SK-N-SH (cell line): ENCODE measurements at regions not wholly inside any gene's neighbourhood (a gene's known extent, or its start where the extent isn't known, plus 50 kb on each side); places are given as distances from the start of the nearest gene placed in this dataset.

Experiments
- CTCF ChIA-PET: fragments of 300-600, 350-600 bp; formaldehyde crosslinking; extraction: SDS; loops from one replicate; lab custom pipeline; 2021; lab: Yijun Ruan, JAX
- POLR2A ChIA-PET: fragments of 350-600 bp; sonication (Branson Sonifier 250); formaldehyde crosslinking; extraction: SDS; loops from one replicate; lab custom pipeline; 2020; ENCODE audit warnings: antibody characterized with exemption, inconsistent platforms; lab: Yijun Ruan, JAX
- DNase-seq: peaks from one replicate; pipeline ENCODE4 v3.0.0; 2012
- H2AFZ ChIP-seq: fragments of 200-600 bp; sonication (generic); 2 replicates; pipeline ENCODE4 v1.8.1; 2016; ENCODE audit warnings: antibody characterized with exemption, mild to moderate bottlenecking, low read depth
- H3F3A ChIP-seq: fragments of 200-600 bp; sonication (generic); replicated peaks from 2 replicates; pipeline ENCODE3; 2016; ENCODE audit warnings: antibody characterized with exemption, mild to moderate bottlenecking; ENCODE audit not compliant: insufficient read depth
- H3K27ac ChIP-seq, 2 experiments: fragments of 200-500 bp in 1 of 2; fragments of 200-600 bp in 1 of 2; sonication (Bioruptor generic) in 1 of 2; sonication (generic), shearing (Covaris generic) in 1 of 2; 2 replicates each; pipeline versions ENCODE4 v1.5.1 to v1.6.1; 2014 to 2016; ENCODE audit warnings: low read depth in 2 of 2, inconsistent platforms in 1 of 2, low read length in 1 of 2, mild to moderate bottlenecking in 1 of 2, mixed read lengths in 1 of 2
- H3K27me3 ChIP-seq: fragments of 200-600 bp; sonication (generic), shearing (Covaris generic); 2 replicates; pipeline ENCODE4 v1.6.1; 2016; ENCODE audit warnings: mixed run types; ENCODE audit not compliant: insufficient read depth
- H3K36me3 ChIP-seq, 2 experiments: fragments of 200-500 bp in 1 of 2; fragments of 200-600 bp in 1 of 2; sonication (Bioruptor generic) in 1 of 2; sonication (generic) in 1 of 2; replicated peaks in 1 of 2; 2 replicates each; pipeline versions ENCODE3 to v1.5.1; 2014 to 2016; ENCODE audit warnings: low read length in 1 of 2, mild to moderate bottlenecking in 1 of 2; ENCODE audit not compliant: insufficient read depth in 2 of 2, control insufficient read depth in 1 of 2
- H3K4me1 ChIP-seq, 2 experiments: fragments of 200-500 bp in 1 of 2; fragments of 200-600 bp in 1 of 2; sonication (Bioruptor generic) in 1 of 2; sonication (generic), shearing (Covaris generic) in 1 of 2; 2 replicates each; pipeline versions ENCODE4 v1.5.1 to v1.6.1; 2014 to 2016; ENCODE audit warnings: low read depth in 1 of 2, low read length in 1 of 2, mixed run types in 1 of 2; ENCODE audit not compliant: insufficient read depth in 2 of 2, control insufficient read depth in 1 of 2
- H3K4me2 ChIP-seq: fragments of 200-600 bp; sonication (generic), shearing (Covaris generic); 2 replicates; pipeline ENCODE4 v1.6.1; 2017; ENCODE audit warnings: mixed run types
- H3K4me3 ChIP-seq, 2 experiments: fragments of 200-500 bp in 1 of 2; fragments of 200-600 bp in 1 of 2; sonication (Bioruptor generic) in 1 of 2; sonication (generic), shearing (Covaris generic) in 1 of 2; 2 replicates each; pipeline versions ENCODE4 v1.5.1 to v1.8.1; 2014 to 2016; ENCODE audit warnings: low read depth in 2 of 2, inconsistent platforms in 1 of 2, low read length in 1 of 2, mild to moderate bottlenecking in 1 of 2, mixed read lengths in 1 of 2, moderate library complexity in 1 of 2
- H3K79me2 ChIP-seq: fragments of 200-600 bp; sonication (generic); 2 replicates; pipeline ENCODE4 v1.8.1; 2017; ENCODE audit warnings: mild to moderate bottlenecking; ENCODE audit not compliant: insufficient read depth
- H3K9ac ChIP-seq: fragments of 200-600 bp; sonication (generic); 2 replicates; pipeline ENCODE4 v1.6.1; 2017; ENCODE audit warnings: mixed run types
- H3K9me2 ChIP-seq: fragments of 200-600 bp; sonication (generic); 2 replicates; pipeline ENCODE4 v1.6.1; 2017; ENCODE audit warnings: mixed run types
- H3K9me3 ChIP-seq: fragments of 200-600 bp; sonication (generic); 2 replicates; pipeline ENCODE4 v1.6.1; 2017; ENCODE audit warnings: mixed run types, mild to moderate bottlenecking, moderate library complexity
- H4K20me1 ChIP-seq: fragments of 200-600 bp; sonication (generic); 2 replicates; pipeline ENCODE4 v1.6.1; 2017; ENCODE audit warnings: mild to moderate bottlenecking, mixed run types; ENCODE audit not compliant: insufficient read depth
- CHD2 ChIP-seq: fragments of 150-350 bp; IDR thresholded peaks from 2 replicates; pipeline ENCODE4 v1.6.1; 2018; ENCODE audit warnings: low read length; ENCODE audit not compliant: partially characterized antibody
- ELF1 ChIP-seq: IDR thresholded peaks from 2 replicates; pipeline ENCODE4 v1.4.0; 2012
- EP300 ChIP-seq, 2 experiments: IDR thresholded peaks; 2 replicates each; pipeline versions ENCODE4 v1.4.0 to v1.6.1; 2012; ENCODE audit warnings: borderline replicate concordance in 1 of 2, low read depth in 1 of 2, low read length in 1 of 2
- EZH2phosphoT487 ChIP-seq: fragments of 200-600 bp; sonication (generic); IDR thresholded peaks from 2 replicates; pipeline ENCODE4 v1.6.1; 2017; ENCODE audit warnings: low read depth, mixed run types, mild to moderate bottlenecking, antibody characterized with exemption, moderate library complexity, borderline replicate concordance
- FOSL2 ChIP-seq: IDR thresholded peaks from 2 replicates; pipeline ENCODE4 v1.4.0; 2012; ENCODE audit warnings: low read depth, mild to moderate bottlenecking, moderate library complexity, borderline replicate concordance
- FOXJ3 ChIP-seq: sonication (generic); formaldehyde crosslinking; IDR thresholded peaks from 2 replicates; pipeline ENCODE4 v1.5.1; 2020; ENCODE audit warnings: mild to moderate bottlenecking, missing genetic modification reagents
- FOXM1 ChIP-seq: IDR thresholded peaks from 2 replicates; pipeline ENCODE4 v1.4.0; 2012; ENCODE audit warnings: low read depth, mild to moderate bottlenecking
- GATA2 ChIP-seq: sonication (generic); formaldehyde crosslinking; IDR thresholded peaks from 2 replicates; pipeline ENCODE4 v1.5.0; 2020; ENCODE audit warnings: mild to moderate bottlenecking, missing genetic modification reagents
- JUND ChIP-seq: IDR thresholded peaks from 2 replicates; pipeline ENCODE4 v1.4.0; 2012
- MXI1 ChIP-seq: IDR thresholded peaks from 2 replicates; pipeline ENCODE4 v1.6.1; 2012; ENCODE audit warnings: mild to moderate bottlenecking, low read depth, low read length, improper control_type of control experiment
- NRF1 ChIP-seq: IDR thresholded peaks from 2 replicates; pipeline ENCODE4 v1.6.1; 2012; ENCODE audit warnings: low read depth, mild to moderate bottlenecking, low read length
- RAD21 ChIP-seq: IDR thresholded peaks from 2 replicates; pipeline ENCODE4 v1.6.1; 2012; ENCODE audit warnings: mild to moderate bottlenecking, low read length
- RCOR1 ChIP-seq: fragments of 150-350 bp; IDR thresholded peaks from 2 replicates; pipeline ENCODE4 v1.6.1; 2017; ENCODE audit warnings: antibody characterized with exemption, low read length
- RFX5 ChIP-seq: IDR thresholded peaks from 2 replicates; pipeline ENCODE4 v1.6.1; 2012; ENCODE audit warnings: mild to moderate bottlenecking, improper control_type of control experiment, low read length
- RXRA ChIP-seq: IDR thresholded peaks from 2 replicates; pipeline ENCODE4 v1.4.0; 2012; ENCODE audit warnings: low read depth, mild to moderate bottlenecking, borderline replicate concordance
- SMC3 ChIP-seq: IDR thresholded peaks from 2 replicates; pipeline ENCODE4 v1.6.1; 2012; ENCODE audit warnings: low read depth, low read length, improper control_type of control experiment
- TAF1 ChIP-seq: IDR thresholded peaks from 2 replicates; pipeline ENCODE4 v1.6.1; 2012; ENCODE audit warnings: low read depth, mild to moderate bottlenecking, low read length, moderate library complexity, borderline replicate concordance
- TCF12 ChIP-seq: IDR thresholded peaks from 2 replicates; pipeline ENCODE4 v1.4.0; 2012
- YY1 ChIP-seq: IDR thresholded peaks from 2 replicates; pipeline ENCODE4 v1.4.0; 2012; ENCODE audit warnings: low read depth, mild to moderate bottlenecking
- WGBS: methylation state at CpG from one replicate; pipeline ENCODE4 v1.1.6; 2017; ENCODE audit warnings: low lambda C conversion rate; 5-methylcytosine and 5-hydroxymethylcytosine counted together
- TF ChIP-seq, protein P1 (sequence below): IDR thresholded peaks from 2 replicates; pipeline ENCODE4 v1.4.0; 2012; ENCODE audit warnings: low read depth, borderline replicate concordance
- TF ChIP-seq, protein P2 (sequence below): IDR thresholded peaks from 2 replicates; pipeline ENCODE4 v1.4.0; 2012; ENCODE audit warnings: low read depth
- TF ChIP-seq, protein P3 (sequence below): IDR thresholded peaks from 2 replicates; pipeline ENCODE4; 2012
- TF ChIP-seq, protein P4 (sequence below): fragments of 150-350 bp; IDR thresholded peaks from 2 replicates; pipeline ENCODE4 v1.6.1; 2017; ENCODE audit warnings: antibody characterized with exemption, low read length, low read depth, borderline replicate concordance

DNA sequence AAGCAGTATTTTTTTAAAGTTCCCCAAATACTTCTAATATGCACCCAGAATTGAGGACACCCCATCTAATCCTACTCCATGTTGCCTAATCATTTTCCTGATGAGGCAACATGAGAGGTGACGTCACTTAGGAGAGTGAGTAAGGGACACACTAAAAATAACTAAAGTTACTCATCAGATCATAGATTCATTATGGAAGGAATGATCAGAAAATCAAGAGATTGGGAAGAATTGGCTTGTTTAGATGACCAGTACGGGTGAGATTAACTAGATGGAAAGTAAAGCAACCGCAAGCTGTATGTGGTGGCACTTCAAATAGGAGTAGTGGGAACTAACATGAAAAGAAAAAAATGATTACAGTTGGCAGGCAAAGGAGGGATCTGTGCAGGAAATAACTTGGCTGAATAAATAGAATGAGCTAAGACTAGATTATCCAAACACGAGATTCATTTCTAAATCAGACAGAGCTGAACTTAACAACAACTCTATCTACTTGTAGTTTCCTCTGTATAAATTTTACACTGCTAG, 61.4 kb upstream of the CXADR start:
- no peak overlapping the region for H3K4me2 ChIP-seq
- CTCF ChIA-PET, result interaction anchor here (1.1 to 2.9 kb wide), 2 partner anchors 10 to 65 kb away, joined by 3 to 8 read pairs; no protein-coding TSS in a partner anchor

DNA sequence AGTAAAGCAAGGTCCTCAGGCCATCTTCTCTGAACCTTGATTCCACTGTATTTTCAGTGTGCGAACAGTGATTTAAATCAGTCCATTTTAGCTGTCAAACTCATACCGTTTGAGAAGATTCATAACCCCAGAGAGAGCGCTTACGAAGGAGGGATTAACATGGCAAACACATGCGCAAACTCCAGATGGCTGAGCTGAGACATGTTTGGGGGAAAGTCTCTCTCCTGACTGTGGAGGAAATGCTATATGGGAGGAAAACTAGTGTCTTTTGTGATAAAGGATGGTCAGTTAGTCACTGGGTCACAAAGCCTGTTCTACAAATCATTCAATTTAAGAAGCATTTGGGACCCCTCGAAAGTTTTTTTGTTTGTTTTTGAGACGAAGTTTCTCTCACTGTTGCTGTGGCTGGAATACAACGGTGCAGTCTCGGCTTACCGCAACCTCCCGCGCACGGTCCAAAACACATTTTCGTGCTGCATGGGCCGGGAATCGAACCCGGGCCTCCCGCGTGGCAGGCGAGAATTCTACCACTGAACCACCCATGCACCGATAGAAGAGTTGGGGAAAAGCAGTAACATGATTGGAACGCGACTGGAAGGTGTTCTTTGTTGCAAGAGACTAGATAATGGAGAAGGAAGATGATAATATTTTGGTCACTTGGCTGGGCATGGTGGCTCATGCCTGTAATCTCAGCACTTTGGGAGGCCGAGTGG, 58.4 kb upstream of the CXADR start:
- POLR2A ChIA-PET, result no interaction called here
- peak overlapping the region; percentile 39; the same call in 1 of the 2 replicates for H2AFZ ChIP-seq
- peak overlapping the region; percentile 7; the same call in 1 of the 2 replicates for H3K9ac ChIP-seq
- H3K4me1 ChIP-seq, result no peaks in the 10 kb centered on the region
- no peaks in the 10 kb centered on the region for H4K20me1 ChIP-seq
- H3K4me2 ChIP-seq, result peak overlapping the region; percentile 57
- H3K36me3 ChIP-seq, result no peaks in the 10 kb centered on the region
- H3K9me2 ChIP-seq, result no peaks in the 10 kb centered on the region
- H3K4me3 ChIP-seq, result peak overlapping the region; percentile 35 to 45; a peak in 3 of 4 replicates
- peaks cover 9% of the 10 kb centered on the region for H3F3A ChIP-seq
- 1% methylated on average over 24 of the region's 24 CpGs for WGBS
- peak overlapping the region; percentile 53 to 62 for H3K27ac ChIP-seq
- H3K27me3 ChIP-seq, result no peaks in the 10 kb centered on the region
- no peaks in the 10 kb centered on the region for H3K79me2 ChIP-seq
- peak; percentile 70 for DNase-seq
- no peaks in the 10 kb centered on the region for H3K9me3 ChIP-seq
- CTCF ChIA-PET, result interaction anchor here (1.0 to 2.9 kb wide), 3 partner anchors 59 to 68 kb away, joined by 3 to 8 read pairs (median 3); no protein-coding TSS in a partner anchor
- TF ChIP-seq, protein P1, sequence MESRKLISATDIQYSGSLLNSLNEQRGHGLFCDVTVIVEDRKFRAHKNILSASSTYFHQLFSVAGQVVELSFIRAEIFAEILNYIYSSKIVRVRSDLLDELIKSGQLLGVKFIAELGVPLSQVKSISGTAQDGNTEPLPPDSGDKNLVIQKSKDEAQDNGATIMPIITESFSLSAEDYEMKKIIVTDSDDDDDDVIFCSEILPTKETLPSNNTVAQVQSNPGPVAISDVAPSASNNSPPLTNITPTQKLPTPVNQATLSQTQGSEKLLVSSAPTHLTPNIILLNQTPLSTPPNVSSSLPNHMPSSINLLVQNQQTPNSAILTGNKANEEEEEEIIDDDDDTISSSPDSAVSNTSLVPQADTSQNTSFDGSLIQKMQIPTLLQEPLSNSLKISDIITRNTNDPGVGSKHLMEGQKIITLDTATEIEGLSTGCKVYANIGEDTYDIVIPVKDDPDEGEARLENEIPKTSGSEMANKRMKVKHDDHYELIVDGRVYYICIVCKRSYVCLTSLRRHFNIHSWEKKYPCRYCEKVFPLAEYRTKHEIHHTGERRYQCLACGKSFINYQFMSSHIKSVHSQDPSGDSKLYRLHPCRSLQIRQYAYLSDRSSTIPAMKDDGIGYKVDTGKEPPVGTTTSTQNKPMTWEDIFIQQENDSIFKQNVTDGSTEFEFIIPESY, result no peak
- TF ChIP-seq RFX5 (no peak), CHD2 (peak; percentile 57), YY1 (no peak; the same call in 1 of the 2 replicates), RXRA (peak; percentile 38; the same call in 1 of the 2 replicates), EP300 (IDR thresholded peaks at IDR 0.05; ENCODE audit: borderline replicate concordance in 1 of 2, low read depth in 1 of 2, low read length in 1 of 2) (no peak; a peak in 2 of 4 replicates), SMC3 (no peak), TAF1 (no peak), RCOR1 (peak; percentile 33; the same call in 1 of the 2 replicates), FOXJ3 (CRISPR knock-in tag) (no peak), FOXM1 (no peak), GATA2 (peak; percentile 47), RAD21 (no peak), TCF12 (peak; percentile 66), ELF1 (peak; percentile 33; the same call in 1 of the 2 replicates), EZH2phosphoT487 (no peak), NRF1 (peak; percentile 57), FOSL2 (peak; percentile 50; the same call in 1 of the 2 replicates), MXI1 (no peak)
- TF ChIP-seq, protein P2, sequence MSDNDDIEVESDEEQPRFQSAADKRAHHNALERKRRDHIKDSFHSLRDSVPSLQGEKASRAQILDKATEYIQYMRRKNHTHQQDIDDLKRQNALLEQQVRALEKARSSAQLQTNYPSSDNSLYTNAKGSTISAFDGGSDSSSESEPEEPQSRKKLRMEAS, result peak; percentile 40; the same call in 1 of the 2 replicates
- TF ChIP-seq, protein P3, sequence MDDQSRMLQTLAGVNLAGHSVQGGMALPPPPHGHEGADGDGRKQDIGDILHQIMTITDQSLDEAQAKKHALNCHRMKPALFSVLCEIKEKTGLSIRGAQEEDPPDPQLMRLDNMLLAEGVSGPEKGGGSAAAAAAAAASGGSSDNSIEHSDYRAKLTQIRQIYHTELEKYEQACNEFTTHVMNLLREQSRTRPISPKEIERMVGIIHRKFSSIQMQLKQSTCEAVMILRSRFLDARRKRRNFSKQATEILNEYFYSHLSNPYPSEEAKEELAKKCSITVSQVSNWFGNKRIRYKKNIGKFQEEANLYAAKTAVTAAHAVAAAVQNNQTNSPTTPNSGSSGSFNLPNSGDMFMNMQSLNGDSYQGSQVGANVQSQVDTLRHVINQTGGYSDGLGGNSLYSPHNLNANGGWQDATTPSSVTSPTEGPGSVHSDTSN, result peak; percentile 68
- TF ChIP-seq, protein P4, sequence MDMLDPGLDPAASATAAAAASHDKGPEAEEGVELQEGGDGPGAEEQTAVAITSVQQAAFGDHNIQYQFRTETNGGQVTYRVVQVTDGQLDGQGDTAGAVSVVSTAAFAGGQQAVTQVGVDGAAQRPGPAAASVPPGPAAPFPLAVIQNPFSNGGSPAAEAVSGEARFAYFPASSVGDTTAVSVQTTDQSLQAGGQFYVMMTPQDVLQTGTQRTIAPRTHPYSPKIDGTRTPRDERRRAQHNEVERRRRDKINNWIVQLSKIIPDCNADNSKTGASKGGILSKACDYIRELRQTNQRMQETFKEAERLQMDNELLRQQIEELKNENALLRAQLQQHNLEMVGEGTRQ, result no peak

More for the DNA sequence above, 61.4 kb upstream of the CXADR start:
- no peak overlapping the region for H3K9ac ChIP-seq
- no peak for TF ChIP-seq NRF1
- peak; percentile 13; the same call in 1 of the 2 replicates for TF ChIP-seq JUND
- TF ChIP-seq FOSL2, result peak; percentile 28; the same call in 1 of the 2 replicates
- peak overlapping the region in 1 of 2 experiments; percentile 37; a peak in 2 of 4 replicates for H3K27ac ChIP-seq
- H3F3A ChIP-seq, result peaks cover 9% of the 10 kb centered on the region
- DNase-seq, result no peak
- no peaks in the 10 kb centered on the region for H3K9me3 ChIP-seq
- no peaks in the 10 kb centered on the region for H3K27me3 ChIP-seq
- H3K36me3 ChIP-seq, result no peaks in the 10 kb centered on the region
- peak overlapping the region; percentile 54; the same call in 1 of the 2 replicates for H2AFZ ChIP-seq
- POLR2A ChIA-PET, result no interaction called here
- no peaks in the 10 kb centered on the region for H3K4me1 ChIP-seq
- no peaks in the 10 kb centered on the region for H4K20me1 ChIP-seq
- 48% methylated on average over 4 of the region's 4 CpGs for WGBS
- H3K4me3 ChIP-seq, result no peak overlapping the region
- no peaks in the 10 kb centered on the region for H3K9me2 ChIP-seq
- no peaks in the 10 kb centered on the region for H3K79me2 ChIP-seq
